Glutamatergic neuron (in vitro differentiated cells): ENCODE measurements at regions not wholly inside any gene's neighbourhood (a gene's known extent, or its start where the extent isn't known, plus 50 kb on each side); places are given as distances from the start of the nearest gene placed in this dataset.

Source experiments
- DNase-seq: peaks from one replicate; pipeline ENCODE4 v3.0.0; 2022
- H3K27ac Mint-ChIP-seq: one replicate; pipeline ENCODE4 v1.8.0; 2020; ENCODE audit warnings: mild to moderate bottlenecking, mixed read lengths, inconsistent platforms; ENCODE audit not compliant: unreplicated experiment
- H3K27me3 Mint-ChIP-seq: one replicate; pipeline ENCODE4 v1.8.0; 2020; ENCODE audit warnings: mild to moderate bottlenecking, moderate library complexity, mixed read lengths, inconsistent platforms; ENCODE audit not compliant: unreplicated experiment
- H3K36me3 Mint-ChIP-seq: one replicate; pipeline ENCODE4 v1.8.0; 2020; ENCODE audit warnings: mild to moderate bottlenecking, mixed read lengths, inconsistent platforms; ENCODE audit not compliant: unreplicated experiment
- H3K4me1 Mint-ChIP-seq: one replicate; pipeline ENCODE4 v1.8.0; 2020; ENCODE audit warnings: mild to moderate bottlenecking, low read depth, mixed read lengths, inconsistent platforms; ENCODE audit not compliant: unreplicated experiment
- H3K4me3 Mint-ChIP-seq: one replicate; pipeline ENCODE4 v1.8.0; 2020; ENCODE audit warnings: mild to moderate bottlenecking, mixed read lengths, inconsistent platforms; ENCODE audit not compliant: unreplicated experiment
- H3K9me3 Mint-ChIP-seq: one replicate; pipeline ENCODE4 v1.8.0; 2020; ENCODE audit warnings: mild to moderate bottlenecking, moderate library complexity, mixed read lengths, inconsistent platforms; ENCODE audit not compliant: unreplicated experiment
- TF ChIP-seq, protein P1 (sequence below): fragments of 200-600 bp; sonication (generic); IDR thresholded peaks from one replicate; pipeline ENCODE4 v1.5.0; 2021; ENCODE audit not compliant: partially characterized antibody, unreplicated experiment

DNA sequence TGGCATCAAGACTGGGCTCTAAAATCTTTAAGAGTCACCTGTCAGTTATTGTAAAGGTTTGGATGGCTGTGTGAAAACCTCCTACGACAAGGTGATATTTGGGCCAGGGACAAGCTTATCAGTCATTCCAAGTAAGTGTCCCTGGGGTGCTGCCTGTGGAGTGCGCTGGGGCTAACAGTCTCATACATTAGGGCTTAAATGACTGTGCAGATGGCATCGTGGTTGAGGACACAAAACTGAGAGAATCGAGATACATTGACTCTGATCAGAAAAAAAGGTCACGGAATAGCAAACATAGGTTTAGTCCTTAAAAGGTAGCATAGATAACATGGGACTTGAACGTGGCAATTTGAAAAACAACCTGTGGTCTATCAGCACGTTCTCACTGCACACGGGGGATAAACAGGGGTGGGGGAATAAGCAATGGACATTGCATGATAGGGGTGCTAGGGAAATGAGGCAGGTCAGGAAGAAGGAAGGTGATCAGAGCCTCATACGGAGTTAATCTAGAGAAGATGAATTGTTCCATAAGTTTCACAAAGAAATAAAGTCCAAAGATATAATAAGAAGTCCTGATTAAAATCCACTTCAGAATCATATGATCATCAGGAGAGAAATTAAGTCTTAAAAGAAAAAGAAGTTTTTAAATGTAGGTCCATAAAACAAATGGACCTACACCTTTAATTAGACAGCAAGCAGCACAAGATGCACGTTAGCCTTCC lies 100.3 kb downstream of the DAD1 start:
- H3K4me1 Mint-ChIP-seq: peaks cover 36% of the 10 kb centered on the region
- peak overlapping the region; percentile 37 for H3K27ac Mint-ChIP-seq
- peak overlapping the region; percentile 15 for H3K4me3 Mint-ChIP-seq
- TF ChIP-seq, protein P1, sequence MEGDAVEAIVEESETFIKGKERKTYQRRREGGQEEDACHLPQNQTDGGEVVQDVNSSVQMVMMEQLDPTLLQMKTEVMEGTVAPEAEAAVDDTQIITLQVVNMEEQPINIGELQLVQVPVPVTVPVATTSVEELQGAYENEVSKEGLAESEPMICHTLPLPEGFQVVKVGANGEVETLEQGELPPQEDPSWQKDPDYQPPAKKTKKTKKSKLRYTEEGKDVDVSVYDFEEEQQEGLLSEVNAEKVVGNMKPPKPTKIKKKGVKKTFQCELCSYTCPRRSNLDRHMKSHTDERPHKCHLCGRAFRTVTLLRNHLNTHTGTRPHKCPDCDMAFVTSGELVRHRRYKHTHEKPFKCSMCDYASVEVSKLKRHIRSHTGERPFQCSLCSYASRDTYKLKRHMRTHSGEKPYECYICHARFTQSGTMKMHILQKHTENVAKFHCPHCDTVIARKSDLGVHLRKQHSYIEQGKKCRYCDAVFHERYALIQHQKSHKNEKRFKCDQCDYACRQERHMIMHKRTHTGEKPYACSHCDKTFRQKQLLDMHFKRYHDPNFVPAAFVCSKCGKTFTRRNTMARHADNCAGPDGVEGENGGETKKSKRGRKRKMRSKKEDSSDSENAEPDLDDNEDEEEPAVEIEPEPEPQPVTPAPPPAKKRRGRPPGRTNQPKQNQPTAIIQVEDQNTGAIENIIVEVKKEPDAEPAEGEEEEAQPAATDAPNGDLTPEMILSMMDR: no peak
- H3K9me3 Mint-ChIP-seq: peaks cover 4% of the 10 kb centered on the region
- no peaks in the 10 kb centered on the region for H3K36me3 Mint-ChIP-seq
- peaks cover 7% of the 10 kb centered on the region for H3K27me3 Mint-ChIP-seq
- no peak for DNase-seq

DNA sequence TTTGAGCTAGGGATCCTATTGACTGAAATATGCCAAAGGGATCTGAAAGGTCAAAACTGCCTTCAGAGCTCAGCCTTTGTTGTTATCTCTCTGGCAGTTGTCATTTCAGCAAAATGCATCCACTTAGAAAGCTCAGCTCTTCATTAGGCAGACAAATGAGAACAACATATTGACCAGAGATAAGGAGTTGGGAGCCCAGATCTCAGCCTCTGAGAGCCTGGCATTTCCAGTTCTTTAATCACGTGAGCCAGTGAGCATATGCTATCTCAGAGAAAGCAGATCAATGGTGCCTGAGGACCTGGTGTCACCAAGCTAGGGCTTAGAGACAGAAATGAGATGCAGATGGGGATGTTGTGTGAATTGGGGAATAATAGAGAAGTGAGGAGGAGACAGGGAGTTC lies 101.1 kb downstream of the DAD1 start:
- Mint-ChIP-seq H3K9me3 (peaks cover 4% of the 10 kb centered on the region), H3K36me3 (no peaks in the 10 kb centered on the region), H3K27me3 (peaks cover 6% of the 10 kb centered on the region), H3K4me3 (peak overlapping the region; percentile 62), H3K4me1 (peaks cover 38% of the 10 kb centered on the region), H3K27ac (peak overlapping the region; percentile 81)
- TF ChIP-seq, protein P1: no peak
- DNase-seq: no peak

DNA sequence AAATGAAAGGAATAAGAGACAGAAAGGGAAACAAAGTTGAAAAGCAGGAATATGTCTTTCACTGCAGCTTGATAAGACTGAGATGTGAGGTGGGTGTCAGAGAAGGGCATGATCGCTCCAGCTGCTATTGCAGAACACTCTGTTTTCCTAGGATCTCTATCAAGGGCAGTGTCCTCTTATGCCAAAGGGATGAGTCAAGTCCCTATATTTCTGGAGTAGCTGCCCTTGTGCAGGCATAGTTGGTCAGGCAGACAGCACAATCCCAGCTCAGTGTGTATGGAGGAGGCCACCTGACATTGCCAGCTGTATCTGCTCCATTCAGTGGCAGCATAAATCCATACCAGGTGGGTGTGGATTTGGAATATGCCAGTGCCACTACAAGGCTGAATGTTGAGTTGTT lies 101.6 kb downstream of the DAD1 start:
- TF ChIP-seq, protein P1: no peak

DNA sequence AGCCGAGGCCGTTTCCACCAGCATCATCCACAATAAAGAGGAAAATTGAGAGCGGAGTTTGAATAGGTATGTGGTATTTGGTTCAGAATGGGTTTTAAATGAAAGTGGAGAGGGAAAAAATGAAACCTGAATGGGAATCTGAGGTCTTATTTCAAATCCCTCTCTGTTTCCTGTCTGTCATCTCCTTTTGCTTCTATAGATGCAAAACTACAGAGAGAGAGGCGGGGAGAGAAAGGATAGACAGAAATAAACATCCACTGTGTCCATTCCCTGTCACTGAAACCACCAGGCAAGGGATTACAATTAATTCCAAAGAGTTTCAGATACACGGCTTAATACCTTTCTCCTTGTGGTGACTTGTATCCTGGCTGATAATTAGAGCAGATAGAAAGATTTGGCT lies 102.3 kb downstream of the DAD1 start:
- H3K4me1 Mint-ChIP-seq: peaks cover 40% of the 10 kb centered on the region
- TF ChIP-seq, protein P1: no peak
- no peak overlapping the region for H3K4me3 Mint-ChIP-seq
- no peaks in the 10 kb centered on the region for H3K36me3 Mint-ChIP-seq
- no peak for DNase-seq
- H3K27me3 Mint-ChIP-seq: peaks cover 6% of the 10 kb centered on the region
- H3K27ac Mint-ChIP-seq: no peak overlapping the region
- peaks cover 4% of the 10 kb centered on the region for H3K9me3 Mint-ChIP-seq

More for the DNA sequence above, 101.6 kb downstream of the DAD1 start:
- H3K4me3 Mint-ChIP-seq: no peak overlapping the region
- DNase-seq: no peak
- no peak overlapping the region for H3K27ac Mint-ChIP-seq
- H3K27me3 Mint-ChIP-seq: peaks cover 6% of the 10 kb centered on the region
- H3K36me3 Mint-ChIP-seq: no peaks in the 10 kb centered on the region
- peaks cover 38% of the 10 kb centered on the region for H3K4me1 Mint-ChIP-seq
- peaks cover 4% of the 10 kb centered on the region for H3K9me3 Mint-ChIP-seq

DNA sequence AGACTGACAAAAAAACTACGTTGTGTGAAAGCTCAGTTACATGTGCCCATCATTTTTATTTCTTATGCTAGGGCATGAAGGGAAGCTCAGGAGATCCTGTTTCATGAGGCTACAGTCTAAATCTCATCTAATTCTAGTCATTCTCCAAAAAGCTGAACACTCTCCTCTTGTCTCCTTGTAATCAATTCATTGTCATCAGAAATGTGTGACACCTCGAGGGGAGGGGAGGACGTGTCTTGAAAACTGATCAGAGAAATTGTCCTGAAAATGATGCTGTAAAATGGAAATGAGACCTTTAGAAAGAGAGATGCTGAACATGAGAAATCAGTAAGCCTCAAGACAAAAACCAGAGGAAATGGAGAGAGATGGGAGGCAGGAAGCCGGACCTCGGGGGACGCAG lies 103.4 kb downstream of the DAD1 start:
- Mint-ChIP-seq H3K27ac (no peak overlapping the region), H3K36me3 (no peaks in the 10 kb centered on the region), H3K4me1 (peaks cover 43% of the 10 kb centered on the region), H3K4me3 (no peak overlapping the region), H3K9me3 (peaks cover 4% of the 10 kb centered on the region), H3K27me3 (peaks cover 6% of the 10 kb centered on the region)
- TF ChIP-seq, protein P1: no peak
- DNase-seq: no peak
